Nephron (organoid): ENCODE measurements at regions not wholly inside any gene's neighbourhood (a gene's known extent, or its start where the extent isn't known, plus 50 kb on each side); places are given as distances from the start of the nearest gene placed in this dataset.

Experiments
- H3K27ac Mint-ChIP-seq, 3 experiments: 2 replicates each; pipeline ENCODE4 v1.8.0; 2020; ENCODE audit warnings: mixed read lengths in 3 of 3, mild to moderate bottlenecking in 2 of 3, moderate library complexity in 1 of 3
- H3K27me3 Mint-ChIP-seq: 2 replicates; pipeline ENCODE4 v1.8.0; 2021; ENCODE audit warnings: low read depth, mild to moderate bottlenecking, moderate library complexity, mixed read lengths
- H3K36me3 Mint-ChIP-seq: 2 replicates; pipeline ENCODE4 v1.8.0; 2020; ENCODE audit warnings: low read depth, mixed read lengths
- H3K4me1 Mint-ChIP-seq: 2 replicates; pipeline ENCODE4 v1.8.0; 2020; ENCODE audit warnings: mixed read lengths
- H3K4me3 Mint-ChIP-seq, 3 experiments: 2 replicates each; pipeline ENCODE4 v1.8.0; 2020; ENCODE audit warnings: mild to moderate bottlenecking in 3 of 3, mixed read lengths in 3 of 3, moderate library complexity in 2 of 3
- H3K9me3 Mint-ChIP-seq: 2 replicates; pipeline ENCODE4 v1.8.0; 2020; ENCODE audit warnings: mixed read lengths
- TF ChIP-seq, protein P1 (sequence below), 3 experiments: fragments of 200-600 bp; sonication (generic); IDR thresholded peaks; one replicate each; pipeline ENCODE4 v1.5.0; 2021; ENCODE audit warnings: antibody characterized with exemption in 3 of 3; ENCODE audit not compliant: unreplicated experiment in 3 of 3

DNA sequence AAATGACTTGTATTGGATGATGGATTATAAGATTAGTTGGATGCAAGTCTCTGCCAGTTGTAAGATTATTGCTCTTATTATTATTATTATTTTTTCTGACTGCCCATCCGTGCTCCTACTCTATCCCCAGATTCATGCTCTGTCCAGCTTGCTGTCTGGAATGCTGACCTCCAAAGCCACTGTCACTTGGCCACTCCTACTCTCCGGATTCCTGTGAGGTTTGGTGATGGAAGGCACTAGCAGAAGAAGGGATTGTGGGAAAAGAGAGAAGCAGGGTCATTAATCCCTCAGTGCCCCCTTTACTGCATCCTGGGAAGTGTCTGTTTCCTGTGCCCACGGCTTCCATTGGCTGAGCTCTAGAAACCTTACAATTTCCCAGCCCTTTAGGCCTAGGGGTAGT, 76.3 kb upstream of the IL12B start:
- no peak overlapping the region for H3K4me3 Mint-ChIP-seq
- H3K9me3 Mint-ChIP-seq = no peaks in the 10 kb centered on the region
- H3K36me3 Mint-ChIP-seq = no peaks in the 10 kb centered on the region
- peaks cover 14% of the 10 kb centered on the region for H3K4me1 Mint-ChIP-seq
- TF ChIP-seq, protein P1, sequence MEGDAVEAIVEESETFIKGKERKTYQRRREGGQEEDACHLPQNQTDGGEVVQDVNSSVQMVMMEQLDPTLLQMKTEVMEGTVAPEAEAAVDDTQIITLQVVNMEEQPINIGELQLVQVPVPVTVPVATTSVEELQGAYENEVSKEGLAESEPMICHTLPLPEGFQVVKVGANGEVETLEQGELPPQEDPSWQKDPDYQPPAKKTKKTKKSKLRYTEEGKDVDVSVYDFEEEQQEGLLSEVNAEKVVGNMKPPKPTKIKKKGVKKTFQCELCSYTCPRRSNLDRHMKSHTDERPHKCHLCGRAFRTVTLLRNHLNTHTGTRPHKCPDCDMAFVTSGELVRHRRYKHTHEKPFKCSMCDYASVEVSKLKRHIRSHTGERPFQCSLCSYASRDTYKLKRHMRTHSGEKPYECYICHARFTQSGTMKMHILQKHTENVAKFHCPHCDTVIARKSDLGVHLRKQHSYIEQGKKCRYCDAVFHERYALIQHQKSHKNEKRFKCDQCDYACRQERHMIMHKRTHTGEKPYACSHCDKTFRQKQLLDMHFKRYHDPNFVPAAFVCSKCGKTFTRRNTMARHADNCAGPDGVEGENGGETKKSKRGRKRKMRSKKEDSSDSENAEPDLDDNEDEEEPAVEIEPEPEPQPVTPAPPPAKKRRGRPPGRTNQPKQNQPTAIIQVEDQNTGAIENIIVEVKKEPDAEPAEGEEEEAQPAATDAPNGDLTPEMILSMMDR (IDR thresholded peaks at IDR 0.05; ENCODE audit: unreplicated experiment in 3 of 3) = no peak
- no peak overlapping the region for H3K27ac Mint-ChIP-seq
- H3K27me3 Mint-ChIP-seq = peaks cover 34% of the 10 kb centered on the region

DNA sequence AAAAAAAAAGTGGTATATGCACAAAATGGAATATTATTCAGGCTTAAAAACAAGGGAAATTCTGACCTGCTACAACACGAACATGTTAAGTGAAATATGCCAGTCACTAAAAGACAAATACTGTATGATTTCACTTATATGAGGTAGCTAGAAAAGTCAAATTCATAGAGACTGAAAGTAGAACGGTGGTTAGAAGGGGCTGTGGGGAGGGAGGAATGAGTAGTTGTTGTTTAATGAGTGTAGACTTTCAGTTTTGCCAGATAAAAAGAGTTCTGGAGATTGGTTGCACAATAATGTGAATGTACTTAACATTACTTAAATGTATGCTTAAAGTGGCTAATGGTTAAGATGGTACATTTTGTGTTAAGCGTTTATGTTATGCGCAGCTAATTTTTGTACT, 79.5 kb upstream of the IL12B start:
- TF ChIP-seq, protein P1 (IDR thresholded peaks at IDR 0.05; ENCODE audit: unreplicated experiment in 3 of 3) = no peak
- Mint-ChIP-seq H3K9me3 (no peaks in the 10 kb centered on the region), H3K27me3 (peaks cover 27% of the 10 kb centered on the region), H3K36me3 (no peaks in the 10 kb centered on the region), H3K4me1 (peaks cover 2% of the 10 kb centered on the region), H3K27ac (no peak overlapping the region), H3K4me3 (no peak overlapping the region)

DNA sequence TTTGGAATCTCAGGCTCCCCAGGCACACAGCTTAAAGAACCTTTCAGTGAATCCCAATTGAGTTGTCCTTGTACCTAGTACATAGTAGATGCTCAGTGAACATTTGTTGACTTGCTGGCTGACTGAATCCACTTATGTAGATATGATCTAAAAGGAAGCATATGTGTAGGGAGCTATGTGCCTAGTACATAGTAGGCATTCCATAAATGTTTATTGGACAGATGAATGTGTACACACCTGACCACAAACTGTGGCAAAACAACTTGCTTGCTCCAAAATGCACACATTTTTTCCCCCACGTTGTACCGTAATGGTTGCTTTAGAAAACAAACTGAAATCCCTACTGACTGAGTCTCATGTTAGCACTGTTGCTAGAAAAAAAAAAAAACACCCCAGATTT, 80.2 kb upstream of the IL12B start:
- H3K4me3 Mint-ChIP-seq = no peak overlapping the region
- H3K36me3 Mint-ChIP-seq = no peaks in the 10 kb centered on the region
- H3K27ac Mint-ChIP-seq = no peak overlapping the region
- TF ChIP-seq, protein P1 (IDR thresholded peaks at IDR 0.05; ENCODE audit: unreplicated experiment in 3 of 3) = no peak
- H3K27me3 Mint-ChIP-seq = peaks cover 24% of the 10 kb centered on the region
- peaks cover 5% of the 10 kb centered on the region for H3K4me1 Mint-ChIP-seq
- no peaks in the 10 kb centered on the region for H3K9me3 Mint-ChIP-seq

DNA sequence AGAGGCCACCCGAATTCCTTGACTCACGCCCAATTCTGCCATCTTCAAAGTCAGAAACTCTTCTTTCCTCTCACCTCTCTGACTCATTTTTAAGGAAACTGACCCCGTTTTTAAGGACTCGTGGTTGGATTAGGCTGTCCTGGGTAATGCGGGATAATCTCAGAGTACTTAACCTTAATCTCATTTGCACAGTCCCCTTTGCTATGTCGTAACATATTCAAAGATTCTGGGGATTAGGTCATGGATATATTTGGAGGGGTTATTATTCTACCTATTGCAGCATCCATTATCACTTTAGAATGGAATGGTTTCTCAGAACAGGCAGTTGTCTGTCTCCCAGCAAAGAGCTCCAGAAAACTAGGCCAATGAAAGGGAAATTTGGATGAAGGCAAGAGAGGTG, 80.8 kb upstream of the IL12B start:
- H3K27me3 Mint-ChIP-seq = peaks cover 21% of the 10 kb centered on the region
- TF ChIP-seq, protein P1 (IDR thresholded peaks at IDR 0.05; ENCODE audit: unreplicated experiment in 3 of 3) = no peak

GRCh38 chr5:159412284-159413046, 82.2 kb upstream of the IL12B start:
- Mint-ChIP-seq H3K4me1 (peaks cover 5% of the 10 kb centered on the region), H3K27me3 (peaks cover 15% of the 10 kb centered on the region), H3K36me3 (no peaks in the 10 kb centered on the region), H3K4me3 (no peak overlapping the region), H3K27ac (no peak overlapping the region), H3K9me3 (no peaks in the 10 kb centered on the region)
- TF ChIP-seq, protein P1 (IDR thresholded peaks at IDR 0.05; ENCODE audit: unreplicated experiment in 3 of 3) = no peak

More for the DNA sequence above, 80.8 kb upstream of the IL12B start:
- Mint-ChIP-seq H3K4me3 (no peak overlapping the region), H3K9me3 (no peaks in the 10 kb centered on the region), H3K36me3 (no peaks in the 10 kb centered on the region), H3K27ac (no peak overlapping the region), H3K4me1 (peaks cover 5% of the 10 kb centered on the region)

GRCh38 chr5:159414021-159414420, 83.7 kb upstream of the IL12B start:
- Mint-ChIP-seq H3K36me3 (no peaks in the 10 kb centered on the region), H3K27me3 (peaks cover 12% of the 10 kb centered on the region), H3K9me3 (no peaks in the 10 kb centered on the region), H3K27ac (no peak overlapping the region), H3K4me1 (peaks cover 5% of the 10 kb centered on the region), H3K4me3 (no peak overlapping the region)
- TF ChIP-seq, protein P1 (IDR thresholded peaks at IDR 0.05; ENCODE audit: unreplicated experiment in 3 of 3) = no peak
